ENCODE measurements at regions not wholly inside any gene's neighbourhood (a gene's known extent, or its start where the extent isn't known, plus 50 kb on each side); places are given as distances from the start of the nearest gene placed in this dataset.

- H3K27me3 Mint-ChIP-seq (ENCODE audit: low read depth, unreplicated experiment) = peaks cover 3% of the 10 kb centered on the region
- Histone ChIP-seq H3K27me3 (ENCODE audit: insufficient read depth, low read length) (no peaks in the 10 kb centered on the region), H3K4me1 (ENCODE audit: insufficient read depth, low read length) (no peaks in the 10 kb centered on the region), H3K9ac (ENCODE audit: low read length) (no peak overlapping the region), H3K4me2 (ENCODE audit: low read length) (no peak overlapping the region), H4K20me1 (ENCODE audit: insufficient read depth, low read length) (no peaks in the 10 kb centered on the region), H3K27ac (ENCODE audit: low read depth, low read length) (no peak overlapping the region), H2AFZ (ENCODE audit: low read depth, low read length) (no peak overlapping the region), H3K79me2 (ENCODE audit: insufficient read depth, low read length) (no peaks in the 10 kb centered on the region), H3K4me3 (ENCODE audit: insufficient read depth, low read depth, low read length) (no peak overlapping the region), H3K9me3 (ENCODE audit: insufficient read depth, low read depth, low read length) (no peaks in the 10 kb centered on the region), H3K36me3 (ENCODE audit: insufficient read depth, low read length) (no peaks in the 10 kb centered on the region)
- TF ChIP-seq EZH2 (IDR thresholded peaks at IDR 0.05; ENCODE audit: insufficient read depth, low read length) (no peak), CTCF (IDR thresholded peaks at IDR 0.05; ENCODE audit: insufficient read depth, low read depth, low read length) (no peak)
- H3K9me3 Mint-ChIP-seq (ENCODE audit: unreplicated experiment) = peaks cover 3% of the 10 kb centered on the region
- H3K27ac Mint-ChIP-seq (ENCODE audit: unreplicated experiment) = no peak overlapping the region
- H3K4me1 Mint-ChIP-seq (ENCODE audit: low read depth, unreplicated experiment) = peaks cover 10% of the 10 kb centered on the region
- no peak overlapping the region for H3K4me3 Mint-ChIP-seq (ENCODE audit: unreplicated experiment)
- no peaks in the 10 kb centered on the region for H3K36me3 Mint-ChIP-seq (ENCODE audit: low read depth, unreplicated experiment)
- FAIRE-seq = peak; percentile 90
- DNase-seq (ENCODE audit: low read depth) = peak; percentile 62
Measured at GRCh38 chr15:98025237-98025636, 64.7 kb downstream of the ARRDC4 start.

- H3K36me3 Mint-ChIP-seq (ENCODE audit: low read depth, unreplicated experiment) = no peaks in the 10 kb centered on the region
- H3K79me2 ChIP-seq (ENCODE audit: insufficient read depth, low read length) = no peaks in the 10 kb centered on the region
- H2AFZ ChIP-seq (ENCODE audit: low read depth, low read length) = no peak overlapping the region
- peaks cover 4% of the 10 kb centered on the region for H3K9me3 Mint-ChIP-seq (ENCODE audit: unreplicated experiment)
- TF ChIP-seq CTCF (IDR thresholded peaks at IDR 0.05; ENCODE audit: insufficient read depth, low read depth, low read length) (no peak), EZH2 (IDR thresholded peaks at IDR 0.05; ENCODE audit: insufficient read depth, low read length) (no peak)
- H3K36me3 ChIP-seq (ENCODE audit: insufficient read depth, low read length) = no peaks in the 10 kb centered on the region
- H3K9me3 ChIP-seq (ENCODE audit: insufficient read depth, low read depth, low read length) = no peaks in the 10 kb centered on the region
- DNase-seq (ENCODE audit: low read depth) (no peak), FAIRE-seq (no peak)
- H3K27me3 ChIP-seq (ENCODE audit: insufficient read depth, low read length) = no peaks in the 10 kb centered on the region
- H3K4me3 Mint-ChIP-seq (ENCODE audit: unreplicated experiment) = no peak overlapping the region
- no peaks in the 10 kb centered on the region for H4K20me1 ChIP-seq (ENCODE audit: insufficient read depth, low read length)
- no peaks in the 10 kb centered on the region for H3K4me1 Mint-ChIP-seq (ENCODE audit: low read depth, unreplicated experiment)
- H3K27me3 Mint-ChIP-seq (ENCODE audit: low read depth, unreplicated experiment) = peaks cover 4% of the 10 kb centered on the region
- no peak overlapping the region for H3K4me3 ChIP-seq (ENCODE audit: insufficient read depth, low read depth, low read length)
- no peak overlapping the region for H3K27ac ChIP-seq (ENCODE audit: low read depth, low read length)
- H3K9ac ChIP-seq (ENCODE audit: low read length) = no peak overlapping the region
- no peaks in the 10 kb centered on the region for H3K4me1 ChIP-seq (ENCODE audit: insufficient read depth, low read length)
- no peak overlapping the region for H3K4me2 ChIP-seq (ENCODE audit: low read length)
- H3K27ac Mint-ChIP-seq (ENCODE audit: unreplicated experiment) = no peak overlapping the region
Measured at GRCh38 chr15:98034731-98035130, 74.2 kb downstream of the ARRDC4 start.

- Histone ChIP-seq H4K20me1 (ENCODE audit: insufficient read depth, low read length) (no peaks in the 10 kb centered on the region), H3K27ac (ENCODE audit: low read depth, low read length) (no peak overlapping the region), H3K79me2 (ENCODE audit: insufficient read depth, low read length) (no peaks in the 10 kb centered on the region), H3K4me2 (ENCODE audit: low read length) (no peak overlapping the region), H2AFZ (ENCODE audit: low read depth, low read length) (no peak overlapping the region), H3K9me3 (ENCODE audit: insufficient read depth, low read depth, low read length) (no peaks in the 10 kb centered on the region), H3K27me3 (ENCODE audit: insufficient read depth, low read length) (no peaks in the 10 kb centered on the region), H3K36me3 (ENCODE audit: insufficient read depth, low read length) (no peaks in the 10 kb centered on the region), H3K9ac (ENCODE audit: low read length) (no peak overlapping the region), H3K4me3 (ENCODE audit: insufficient read depth, low read depth, low read length) (no peak overlapping the region), H3K4me1 (ENCODE audit: insufficient read depth, low read length) (no peaks in the 10 kb centered on the region)
- H3K36me3 Mint-ChIP-seq (ENCODE audit: low read depth, unreplicated experiment) = no peaks in the 10 kb centered on the region
- H3K4me3 Mint-ChIP-seq (ENCODE audit: unreplicated experiment) = no peak overlapping the region
- H3K27ac Mint-ChIP-seq (ENCODE audit: unreplicated experiment) = no peak overlapping the region
- peaks cover 6% of the 10 kb centered on the region for H3K27me3 Mint-ChIP-seq (ENCODE audit: low read depth, unreplicated experiment)
- no peaks in the 10 kb centered on the region for H3K4me1 Mint-ChIP-seq (ENCODE audit: low read depth, unreplicated experiment)
- FAIRE-seq = no peak
- peaks cover 4% of the 10 kb centered on the region for H3K9me3 Mint-ChIP-seq (ENCODE audit: unreplicated experiment)
- DNase-seq (ENCODE audit: low read depth) = no peak
- TF ChIP-seq CTCF (IDR thresholded peaks at IDR 0.05; ENCODE audit: insufficient read depth, low read depth, low read length) = no peak
- no peak for TF ChIP-seq EZH2 (IDR thresholded peaks at IDR 0.05; ENCODE audit: insufficient read depth, low read length)
Measured at GRCh38 chr15:98035134-98035533, 74.6 kb downstream of the ARRDC4 start.
